Upper lobe of left lung (tissue), 6 donors: ENCODE measurements at regions not wholly inside any gene's neighbourhood (a gene's known extent, or its start where the extent isn't known, plus 50 kb on each side); places are given as distances from the start of the nearest gene placed in this dataset.
"Not testable (repeated sequence)": the region's sequence is repeated elsewhere in the genome, so short reads cannot be mapped to it uniquely, and the experiment has no call there.

Experiments
- ATAC-seq, 2 donors: fragments of 200-7000 bp; cut with Tn5 transposase; one replicate each; pipeline ENCODE4 v1.9.1; 2022; ENCODE audit warnings: mild to moderate bottlenecking in 2 of 2, moderate library complexity in 2 of 2; ENCODE audit not compliant: low FRiP score in 2 of 2
- DNase-seq, 2 donors: peaks; one replicate each; pipeline ENCODE4 v3.0.0-alpha.2; 2019 to 2020
- H3K27ac ChIP-seq, 4 donors: fragments of 200-600 bp; sonication (generic); one replicate each; pipeline ENCODE4 v1.5.1; 2016 to 2019
- H3K27me3 ChIP-seq, 4 donors: fragments of 200-600 bp; sonication (generic); one replicate each; pipeline ENCODE4 v1.5.1; 2017 to 2019
- H3K36me3 ChIP-seq, 4 donors: fragments of 200-600 bp; sonication (generic); one replicate each; pipeline ENCODE4 v1.5.1; 2016 to 2019
- H3K4me1 ChIP-seq, 4 donors: fragments of 200-600 bp; sonication (generic); one replicate each; pipeline ENCODE4 v1.5.1; 2018 to 2019
- H3K4me3 ChIP-seq, 4 donors: fragments of 200-600 bp; sonication (generic); one replicate each; pipeline ENCODE4 v1.5.1; 2017 to 2019; ENCODE audit warnings: mild to moderate bottlenecking in 2 of 4, moderate library complexity in 1 of 4
- H3K9me3 ChIP-seq, 4 donors: fragments of 200-600 bp; sonication (generic); one replicate each; pipeline ENCODE4 v1.5.1; 2018 to 2019
- CTCF ChIP-seq, 6 experiments: fragments of 450-650 bp in 4 of 6; fragments of 200-600 bp in 2 of 6; sonication (generic) in 2 of 6; IDR thresholded peaks; one replicate each; pipeline ENCODE4 v1.5.1; 2016 to 2019; ENCODE audit warnings: antibody characterized with exemption in 6 of 6
- EP300 ChIP-seq, 4 donors: sonication (generic); formaldehyde crosslinking; IDR thresholded peaks; one replicate each; pipeline ENCODE4 v1.5.1; 2017; ENCODE audit warnings: antibody characterized with exemption in 4 of 4, control low read depth in 2 of 4
- POLR2A ChIP-seq, 4 donors: fragments of 450-650 bp; IDR thresholded peaks; one replicate each; pipeline ENCODE4 v1.5.1; 2016 to 2017; ENCODE audit warnings: antibody characterized with exemption in 4 of 4, mild to moderate bottlenecking in 2 of 4
- POLR2AphosphoS5 ChIP-seq, 2 donors: sonication (generic); formaldehyde crosslinking; IDR thresholded peaks; one replicate each; pipeline ENCODE4 v1.5.1; 2017; ENCODE audit warnings: antibody characterized with exemption in 2 of 2
- WGBS, 2 donors: methylation state at CpG; one replicate each; pipeline ENCODE4 v1.1.5; 2017 to 2018; 5-methylcytosine and 5-hydroxymethylcytosine counted together
- donor health status: DM: no; HTN: no; CAD: no; lungs with moderate emphysema.
- donor health status: DM: no; HTN: yes; CAD: no; lungs with severe emphysema.

DNA sequence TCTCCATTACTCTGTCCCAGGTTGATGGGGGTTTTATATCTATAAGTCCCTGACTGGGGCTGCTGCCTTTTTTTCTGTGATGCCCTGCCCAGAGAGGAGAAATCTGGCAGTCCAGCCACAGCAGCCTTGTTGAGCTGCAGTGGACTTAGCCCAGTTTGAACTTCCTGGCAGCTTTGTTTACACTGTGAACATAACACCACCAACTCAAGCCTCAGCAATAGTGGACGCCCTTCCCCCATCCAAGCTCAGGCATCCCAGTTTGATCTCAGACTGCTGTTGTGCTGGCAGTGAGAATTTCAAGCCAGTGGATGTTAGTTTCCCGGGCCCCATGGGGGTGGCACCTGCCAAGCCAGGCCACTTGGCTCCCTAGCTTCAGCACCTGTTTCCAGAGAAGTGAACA is 298.5 kb upstream of the KDM5D start:
- WGBS, 2 donors, result no CpG with 5 or more reads among the region's 2 CpGs
- Histone ChIP-seq H3K36me3 (no peaks in the 10 kb centered on the region), H3K4me3 (no peak overlapping the region), H3K4me1 (no peaks in the 10 kb centered on the region), H3K27me3 (no peaks in the 10 kb centered on the region), H3K9me3 (no peaks in the 10 kb centered on the region), H3K27ac (no peak overlapping the region)
- TF ChIP-seq EP300 (IDR thresholded peaks at IDR 0.05) (no peak), CTCF (IDR thresholded peaks at IDR 0.05) (no peak), POLR2AphosphoS5 (IDR thresholded peaks at IDR 0.05) (no peak), POLR2A (IDR thresholded peaks at IDR 0.05) (no peak)
- ATAC-seq, result no peak
- DNase-seq, result no peak

DNA sequence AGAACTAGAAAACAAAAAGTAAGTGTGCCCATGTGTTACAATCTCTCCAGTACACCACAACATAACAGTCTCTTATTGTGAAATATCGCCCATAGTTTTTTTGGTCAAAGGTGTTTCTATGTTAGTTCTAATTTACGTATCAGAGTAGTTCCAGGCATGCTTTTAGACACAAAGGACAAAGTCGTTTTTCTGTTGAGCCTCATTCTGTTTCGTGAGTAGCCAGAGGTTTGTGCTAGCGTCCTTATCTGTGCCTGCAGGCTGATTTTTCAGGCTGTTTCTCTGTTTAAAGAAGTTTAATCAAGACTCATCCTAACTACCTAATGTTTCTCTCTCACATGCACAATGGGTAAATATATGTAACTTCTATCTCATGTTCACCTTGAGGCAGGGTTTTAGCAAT is 281.1 kb upstream of the KDM5D start:
- ATAC-seq, result no peak
- Histone ChIP-seq H3K4me1 (no peaks in the 10 kb centered on the region), H3K9me3 (no peaks in the 10 kb centered on the region), H3K36me3 (no peaks in the 10 kb centered on the region), H3K4me3 (no peak overlapping the region), H3K27me3 (no peaks in the 10 kb centered on the region), H3K27ac (no peak overlapping the region)
- TF ChIP-seq POLR2A (IDR thresholded peaks at IDR 0.05) (no peak), POLR2AphosphoS5 (IDR thresholded peaks at IDR 0.05) (no peak), CTCF (IDR thresholded peaks at IDR 0.05) (no peak), EP300 (IDR thresholded peaks at IDR 0.05) (no peak)
- no peak for DNase-seq
- WGBS, 2 donors, result 50% methylated on average over 5 of the region's 5 CpGs; no CpG with 5 or more reads in 1 of the 2 donors

DNA sequence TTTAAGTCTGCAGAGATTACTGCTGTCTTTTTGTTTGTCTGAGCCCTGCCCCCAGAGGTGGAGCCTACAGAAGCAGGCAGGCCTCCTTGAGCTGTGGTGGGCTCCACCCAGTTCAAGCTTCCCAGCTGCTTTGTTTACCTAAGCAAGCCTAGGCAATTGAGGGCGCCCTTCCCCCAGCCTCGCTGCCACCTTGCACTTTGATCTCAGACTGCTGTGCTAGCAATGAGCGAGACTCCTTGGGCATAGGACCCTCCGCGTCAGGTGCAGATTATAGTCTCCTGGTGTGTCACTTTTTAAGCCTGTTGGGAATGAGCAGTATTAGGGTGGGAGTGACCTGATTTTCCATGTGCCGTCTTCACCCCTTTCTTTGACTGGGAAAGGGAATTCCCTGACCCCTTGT is 248.9 kb upstream of the KDM5D start:
- not testable (repeated sequence) for H3K27ac ChIP-seq, H3K4me3 ChIP-seq, H3K36me3 ChIP-seq, H3K27me3 ChIP-seq, DNase-seq, ATAC-seq, H3K4me1 ChIP-seq, H3K9me3 ChIP-seq
- WGBS, 2 donors, result 100% methylated on average over 1 of the region's 6 CpGs; no CpG with 5 or more reads in 1 of the 2 donors

DNA sequence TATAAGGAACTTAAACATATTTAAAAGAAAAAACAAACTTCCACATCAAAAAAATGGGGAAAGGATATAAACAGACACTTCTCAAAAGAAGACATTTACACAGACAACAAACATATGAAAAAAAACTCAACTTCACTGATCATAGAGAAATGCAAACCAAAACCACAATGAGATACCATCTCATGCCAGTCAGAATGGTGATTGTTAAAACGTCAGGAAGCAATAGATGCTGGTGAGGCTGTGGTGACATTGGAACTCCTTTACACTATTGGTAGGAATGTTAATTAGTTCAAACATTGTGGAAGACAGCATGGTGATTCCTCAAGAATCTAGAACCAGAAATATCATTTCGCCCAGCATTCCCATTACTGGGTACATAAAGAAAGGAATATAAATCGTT is 228.5 kb upstream of the KDM5D start:
- 61% methylated on average over 3 of the region's 3 CpGs; no CpG with 5 or more reads in 1 of the 2 donors for WGBS, 2 donors
- no peak overlapping the region for H3K27ac ChIP-seq
- no peak for TF ChIP-seq EP300 (IDR thresholded peaks at IDR 0.05)
- TF ChIP-seq POLR2AphosphoS5 (IDR thresholded peaks at IDR 0.05), result no peak
- TF ChIP-seq CTCF (IDR thresholded peaks at IDR 0.05), result no peak
- TF ChIP-seq POLR2A (IDR thresholded peaks at IDR 0.05), result no peak
- H3K4me3 ChIP-seq, result no peak overlapping the region
- H3K9me3 ChIP-seq, result no peaks in the 10 kb centered on the region
- H3K4me1 ChIP-seq, result no peaks in the 10 kb centered on the region
- DNase-seq, result no peak
- no peak for ATAC-seq
- no peaks in the 10 kb centered on the region for H3K27me3 ChIP-seq
- H3K36me3 ChIP-seq, result no peaks in the 10 kb centered on the region

GRCh38 chrY:19947702-19948101 is 203.2 kb upstream of the KDM5D start:
- Histone ChIP-seq H3K9me3 (no peaks in the 10 kb centered on the region), H3K4me3 (no peak overlapping the region), H3K27ac (no peak overlapping the region), H3K36me3 (no peaks in the 10 kb centered on the region), H3K27me3 (no peaks in the 10 kb centered on the region), H3K4me1 (no peaks in the 10 kb centered on the region)
- ATAC-seq, result no peak
- no peak for DNase-seq
- TF ChIP-seq CTCF (IDR thresholded peaks at IDR 0.05) (no peak), EP300 (IDR thresholded peaks at IDR 0.05) (no peak), POLR2AphosphoS5 (IDR thresholded peaks at IDR 0.05) (no peak), POLR2A (IDR thresholded peaks at IDR 0.05) (no peak)
